Keratinocyte (primary cell): ENCODE measurements at regions not wholly inside any gene's neighbourhood (a gene's known extent, or its start where the extent isn't known, plus 50 kb on each side); places are given as distances from the start of the nearest gene placed in this dataset.

Experiments used
- EZH2 ChIP-seq: IDR thresholded peaks from one replicate; pipeline ENCODE4 v1.6.1; 2012; ENCODE audit warnings: inconsistent platforms, mild to moderate bottlenecking, low read length, moderate library complexity
- TF ChIP-seq, protein P1 (sequence below), 3 experiments: IDR thresholded peaks in 1 of 3; conservative IDR thresholded peaks in 1 of 3; optimal IDR thresholded peaks in 1 of 3; 2 replicates in 2 of 3; 3 replicates in 1 of 3; pipeline versions ENCODE3 to v1.5.1; 2011; ENCODE audit warnings: low read length in 3 of 3, mild to moderate bottlenecking in 3 of 3, moderate library complexity in 2 of 3, control low read depth in 1 of 3, inconsistent platforms in 1 of 3; ENCODE audit not compliant: insufficient read depth in 2 of 3; ENCODE audit errors: extremely low read depth in 1 of 3

- TF ChIP-seq, protein P1, sequence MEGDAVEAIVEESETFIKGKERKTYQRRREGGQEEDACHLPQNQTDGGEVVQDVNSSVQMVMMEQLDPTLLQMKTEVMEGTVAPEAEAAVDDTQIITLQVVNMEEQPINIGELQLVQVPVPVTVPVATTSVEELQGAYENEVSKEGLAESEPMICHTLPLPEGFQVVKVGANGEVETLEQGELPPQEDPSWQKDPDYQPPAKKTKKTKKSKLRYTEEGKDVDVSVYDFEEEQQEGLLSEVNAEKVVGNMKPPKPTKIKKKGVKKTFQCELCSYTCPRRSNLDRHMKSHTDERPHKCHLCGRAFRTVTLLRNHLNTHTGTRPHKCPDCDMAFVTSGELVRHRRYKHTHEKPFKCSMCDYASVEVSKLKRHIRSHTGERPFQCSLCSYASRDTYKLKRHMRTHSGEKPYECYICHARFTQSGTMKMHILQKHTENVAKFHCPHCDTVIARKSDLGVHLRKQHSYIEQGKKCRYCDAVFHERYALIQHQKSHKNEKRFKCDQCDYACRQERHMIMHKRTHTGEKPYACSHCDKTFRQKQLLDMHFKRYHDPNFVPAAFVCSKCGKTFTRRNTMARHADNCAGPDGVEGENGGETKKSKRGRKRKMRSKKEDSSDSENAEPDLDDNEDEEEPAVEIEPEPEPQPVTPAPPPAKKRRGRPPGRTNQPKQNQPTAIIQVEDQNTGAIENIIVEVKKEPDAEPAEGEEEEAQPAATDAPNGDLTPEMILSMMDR (optimal IDR thresholded peaks at IDR 0.05 in 1 of 3, IDR thresholded peaks at IDR 0.05 in 1 of 3, conservative IDR thresholded peaks at IDR 0.05 in 1 of 3; ENCODE audit: extremely low read depth in 1 of 3, insufficient read depth in 2 of 3, low read length in 3 of 3): no peak
- no peak for TF ChIP-seq EZH2
These were observed 279.2 kb upstream of the DPP6 start for GRCh38 chr7:153772966-153773365.
